Osteocyte (in vitro differentiated cells): ENCODE measurements at regions not wholly inside any gene's neighbourhood (a gene's known extent, or its start where the extent isn't known, plus 50 kb on each side); places are given as distances from the start of the nearest gene placed in this dataset.

ENCODE experiments used
- DNase-seq: peaks from one replicate; pipeline ENCODE4 v3.0.0; 2021; ENCODE audit warnings: mixed read lengths; ENCODE audit not compliant: unreplicated experiment; ENCODE audit errors: extremely low spot score
- H3K27ac Mint-ChIP-seq: one replicate; pipeline ENCODE4 v1.8.0; 2021; ENCODE audit warnings: mild to moderate bottlenecking, mixed read lengths; ENCODE audit not compliant: unreplicated experiment
- H3K27me3 Mint-ChIP-seq: one replicate; pipeline ENCODE4 v1.8.0; 2021; ENCODE audit warnings: mixed read lengths; ENCODE audit not compliant: unreplicated experiment
- H3K36me3 Mint-ChIP-seq: one replicate; pipeline ENCODE4 v1.8.0; 2021; ENCODE audit warnings: mixed read lengths; ENCODE audit not compliant: unreplicated experiment
- H3K4me1 Mint-ChIP-seq: one replicate; pipeline ENCODE4 v1.8.0; 2021; ENCODE audit warnings: mixed read lengths; ENCODE audit not compliant: unreplicated experiment
- H3K4me3 Mint-ChIP-seq: one replicate; pipeline ENCODE4 v1.8.0; 2021; ENCODE audit warnings: mild to moderate bottlenecking, moderate library complexity, mixed read lengths; ENCODE audit not compliant: unreplicated experiment
- H3K9me3 Mint-ChIP-seq: one replicate; pipeline ENCODE4 v1.8.0; 2021; ENCODE audit warnings: mixed read lengths; ENCODE audit not compliant: unreplicated experiment
- CTCF ChIP-seq: fragments of 200-600 bp; sonication (generic); IDR thresholded peaks from 2 replicates; pipeline ENCODE4 v1.5.0; 2021; ENCODE audit warnings: antibody characterized with exemption, mild to moderate bottlenecking, moderate library complexity

GRCh38 chr4:154927126-154927680 lies 146.1 kb downstream of the RBM46 start:
- DNase-seq, result no peak
- Mint-ChIP-seq H3K4me1 (no peaks in the 10 kb centered on the region), H3K27me3 (no peaks in the 10 kb centered on the region), H3K27ac (no peak overlapping the region), H3K4me3 (no peak overlapping the region), H3K9me3 (peaks cover 59% of the 10 kb centered on the region), H3K36me3 (no peaks in the 10 kb centered on the region)
- TF ChIP-seq CTCF, result no peak

- Mint-ChIP-seq H3K4me3 (no peak overlapping the region), H3K27ac (no peak overlapping the region), H3K9me3 (peaks cover 55% of the 10 kb centered on the region), H3K27me3 (no peaks in the 10 kb centered on the region), H3K36me3 (no peaks in the 10 kb centered on the region), H3K4me1 (no peaks in the 10 kb centered on the region)
- DNase-seq, result no peak
- peak; percentile 9 for TF ChIP-seq CTCF
These were observed 147.7 kb downstream of the RBM46 start for GRCh38 chr4:154928640-154929257.

GRCh38 chr4:154936873-154937272 lies 155.8 kb downstream of the RBM46 start:
- H3K27me3 Mint-ChIP-seq, result no peaks in the 10 kb centered on the region
- H3K36me3 Mint-ChIP-seq, result no peaks in the 10 kb centered on the region
- H3K4me1 Mint-ChIP-seq, result no peaks in the 10 kb centered on the region
- TF ChIP-seq CTCF, result no peak
- H3K27ac Mint-ChIP-seq, result no peak overlapping the region
- peaks cover 33% of the 10 kb centered on the region for H3K9me3 Mint-ChIP-seq
- H3K4me3 Mint-ChIP-seq, result no peak overlapping the region
- DNase-seq, result no peak

DNA sequence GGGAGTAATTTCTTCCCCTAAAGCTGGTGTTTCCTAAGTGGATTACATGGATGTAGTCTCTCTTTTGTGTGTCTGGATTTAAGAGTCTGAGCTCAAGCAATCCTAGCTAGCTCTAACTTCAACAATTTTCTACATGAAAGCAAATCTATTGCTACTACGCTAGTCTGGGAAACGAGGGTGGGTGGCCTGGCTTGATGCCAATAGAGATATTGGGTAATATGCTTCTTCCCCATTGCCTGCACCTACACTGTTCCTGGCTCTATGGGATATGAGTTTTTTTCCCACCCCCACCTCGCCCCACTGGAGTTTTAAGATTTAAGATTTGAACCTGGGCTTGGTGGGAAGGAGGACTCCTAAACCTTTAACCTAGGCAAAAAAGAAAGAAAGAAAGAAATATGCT lies 158.8 kb downstream of the RBM46 start:
- no peaks in the 10 kb centered on the region for H3K36me3 Mint-ChIP-seq
- no peak for DNase-seq
- TF ChIP-seq CTCF, result no peak
- H3K4me1 Mint-ChIP-seq, result no peaks in the 10 kb centered on the region
- H3K4me3 Mint-ChIP-seq, result no peak overlapping the region
- no peaks in the 10 kb centered on the region for H3K27me3 Mint-ChIP-seq
- no peak overlapping the region for H3K27ac Mint-ChIP-seq
- peaks cover 17% of the 10 kb centered on the region for H3K9me3 Mint-ChIP-seq

GRCh38 chr4:154942176-154942575 lies 161.1 kb downstream of the RBM46 start:
- H3K27ac Mint-ChIP-seq, result no peak overlapping the region
- H3K36me3 Mint-ChIP-seq, result no peaks in the 10 kb centered on the region
- no peaks in the 10 kb centered on the region for H3K4me1 Mint-ChIP-seq
- TF ChIP-seq CTCF, result no peak
- H3K9me3 Mint-ChIP-seq, result peaks cover 5% of the 10 kb centered on the region
- H3K27me3 Mint-ChIP-seq, result no peaks in the 10 kb centered on the region
- H3K4me3 Mint-ChIP-seq, result no peak overlapping the region
- no peak for DNase-seq
